GM20000 (cell line): ENCODE measurements at regions not wholly inside any gene's neighbourhood (a gene's known extent, or its start where the extent isn't known, plus 50 kb on each side); places are given as distances from the start of the nearest gene placed in this dataset.
"Not testable (repeated sequence)": the region's sequence is repeated elsewhere in the genome, so short reads cannot be mapped to it uniquely, and the experiment has no call there.

Experiments
- DNase-seq: peaks from one replicate; pipeline ENCODE4 v3.0.0; 2012; ENCODE audit warnings: low spot score
- CTCF ChIP-seq: IDR thresholded peaks from 2 replicates; pipeline ENCODE4 v1.5.1; 2012; ENCODE audit warnings: mild to moderate bottlenecking, control low read depth; ENCODE audit errors: extremely low read depth, missing control alignments

- TF ChIP-seq CTCF = no peak
- no peak for DNase-seq
Observed at GRCh38 chr4:171266671-171267070, 546.5 kb upstream of the GALNTL6 start.

GRCh38 chr4:171265190-171265818 lies 547.9 kb upstream of the GALNTL6 start:
- no peak for TF ChIP-seq CTCF
- DNase-seq = no peak

GRCh38 chr4:171256223-171256622 lies 557.0 kb upstream of the GALNTL6 start:
- no peak for DNase-seq
- no peak for TF ChIP-seq CTCF

GRCh38 chr4:171246948-171247347 lies 566.3 kb upstream of the GALNTL6 start:
- TF ChIP-seq CTCF = no peak
- DNase-seq = no peak

GRCh38 chr4:171242831-171243230 lies 570.4 kb upstream of the GALNTL6 start:
- no peak for TF ChIP-seq CTCF
- DNase-seq = no peak

GRCh38 chr4:171239196-171239595 lies 574.0 kb upstream of the GALNTL6 start:
- no peak for TF ChIP-seq CTCF

GRCh38 chr4:171235521-171235920 lies 577.7 kb upstream of the GALNTL6 start:
- no peak for TF ChIP-seq CTCF
- no peak for DNase-seq

More at GRCh38 chr4:171239196-171239595, 574.0 kb upstream of the GALNTL6 start:
- DNase-seq = no peak

GRCh38 chr4:171229354-171229753 lies 583.9 kb upstream of the GALNTL6 start:
- not testable (repeated sequence) for DNase-seq
